K562 (cell line): ENCODE measurements at regions not wholly inside any gene's neighbourhood (a gene's known extent, or its start where the extent isn't known, plus 50 kb on each side); places are given as distances from the start of the nearest gene placed in this dataset.

ENCODE experiments used
- ATAC-seq: fragments of 200-7000 bp; cut with Tn5 transposase; 3 replicates; pipeline ENCODE4 v1.9.1; 2020; ENCODE audit warnings: moderate library complexity
- BruUV-seq: library from RNA; stranded (reverse); fragments of 400-500 nt; replicated peaks from 2 replicates; lab custom pipeline; 2021; lab: Mats Ljungman, UMichigan
- CTCF ChIA-PET: fragments of 300-600 bp; formaldehyde crosslinking; extraction: SDS; loops from one replicate; lab custom pipeline; 2021; ENCODE audit warnings: low intra/inter-chr PET ratio; lab: Yijun Ruan, JAX
- POLR2A ChIA-PET: fragments of 300-600, 350-650 bp; sonication (Branson Sonifier 250); formaldehyde crosslinking; extraction: SDS; loops from one replicate; lab custom pipeline; 2021; ENCODE audit warnings: antibody characterized with exemption, inconsistent platforms; lab: Yijun Ruan, JAX
- DNase-seq, 4 experiments: peaks; one replicate each; pipeline versions ENCODE4 v3.0.0 to v3.0.0-alpha.2; 2011 to 2018; ENCODE audit warnings: low spot score in 3 of 4, mixed read lengths in 3 of 4; ENCODE audit errors: extremely low read depth in 1 of 4
- FAIRE-seq: peaks from 2 replicates; lab custom pipeline; 2011; peaks lifted over from hg19 to GRCh38; lab: Jason Lieb, UNC
- H2AFZ ChIP-seq: 2 replicates; pipeline ENCODE4 v1.6.0; 2011; ENCODE audit warnings: low read depth, low read length, control low read depth, inconsistent platforms
- H3K27ac ChIP-seq: fragments of 200-600 bp; 3 replicates; pipeline ENCODE4 v1.8.0; 2011; ENCODE audit warnings: low read depth, mild to moderate bottlenecking, control low read depth, inconsistent platforms, low read length, moderate library complexity, mixed read lengths; ENCODE audit errors: extremely low read depth
- H3K27me3 ChIP-seq, 2 experiments: fragments of 300-600 bp in 1 of 2; 2 replicates in 1 of 2; 3 replicates in 1 of 2; pipeline versions ENCODE4 v1.6.0 to v1.8.0; 2011; ENCODE audit warnings: inconsistent platforms in 2 of 2, low read length in 2 of 2, mild to moderate bottlenecking in 1 of 2, mixed read lengths in 1 of 2, moderate library complexity in 1 of 2; ENCODE audit not compliant: control insufficient read depth in 2 of 2, insufficient read depth in 2 of 2
- H3K36me3 ChIP-seq: fragments of 300-600 bp; 3 replicates; pipeline ENCODE4 v1.8.0; 2011; ENCODE audit warnings: mild to moderate bottlenecking, low read length, inconsistent platforms; ENCODE audit not compliant: control insufficient read depth, insufficient read depth
- H3K4me1 ChIP-seq, 2 experiments: fragments of 200-600 bp in 1 of 2; replicated peaks in 1 of 2; 2 replicates in 1 of 2; 3 replicates in 1 of 2; pipeline versions ENCODE4 v1.5.1 to v1.8.0; 2011; ENCODE audit warnings: inconsistent platforms in 2 of 2, low read length in 2 of 2, mild to moderate bottlenecking in 1 of 2, mixed read lengths in 1 of 2, moderate library complexity in 1 of 2; ENCODE audit not compliant: control insufficient read depth in 2 of 2, insufficient read depth in 2 of 2
- H3K4me2 ChIP-seq: 2 replicates; pipeline ENCODE4 v1.6.1; 2011; ENCODE audit warnings: low read length, control low read depth, inconsistent platforms, mixed read lengths; ENCODE audit not compliant: insufficient read depth
- H3K4me3 ChIP-seq: fragments of 200-600 bp; sonication (generic), shearing (Covaris generic); 2 replicates; pipeline ENCODE4 v1.5.1; 2016; ENCODE audit warnings: control low read depth, inconsistent platforms
- H3K79me2 ChIP-seq: fragments of 200-600 bp; 3 replicates; pipeline ENCODE4 v1.8.0; 2011; ENCODE audit warnings: low read length, inconsistent platforms; ENCODE audit not compliant: control insufficient read depth, insufficient read depth
- H3K9ac ChIP-seq, 2 experiments: 2 replicates each; pipeline versions ENCODE4 v1.6.0 to v1.6.1; 2011; ENCODE audit warnings: low read depth in 2 of 2, low read length in 2 of 2, control low read depth in 1 of 2, inconsistent platforms in 1 of 2, mild to moderate bottlenecking in 1 of 2, mixed read lengths in 1 of 2; ENCODE audit not compliant: insufficient read depth in 1 of 2
- H3K9me1 ChIP-seq: one replicate; pipeline ENCODE4 v1.6.0; 2011; ENCODE audit warnings: inconsistent platforms, mild to moderate bottlenecking, low read length, moderate library complexity; ENCODE audit not compliant: control insufficient read depth, insufficient read depth
- H3K9me3 ChIP-seq: replicated peaks from 2 replicates; pipeline ENCODE4 v1.5.1; 2011; ENCODE audit warnings: low read depth, low read length, inconsistent platforms; ENCODE audit not compliant: control insufficient read depth, insufficient read depth
- H4K20me1 ChIP-seq: replicated peaks from 2 replicates; pipeline ENCODE4 v1.6.1; 2011; ENCODE audit warnings: low read length, inconsistent platforms, mixed read lengths; ENCODE audit not compliant: control insufficient read depth, insufficient read depth
- CBX1 ChIP-seq: sonication (generic); IDR thresholded peaks from 2 replicates; pipeline ENCODE4 v1.6.1; 2016; ENCODE audit warnings: antibody characterized with exemption, low read depth, mild to moderate bottlenecking
- CREM ChIP-seq: IDR thresholded peaks from 2 replicates; pipeline ENCODE4 v1.6.1; 2014; ENCODE audit warnings: antibody characterized with exemption, low read depth
- GATAD2A ChIP-seq: fragments of 450-650 bp; IDR thresholded peaks from 2 replicates; pipeline ENCODE4 v1.6.1; 2017
- HDAC3 ChIP-seq: fragments of 450-650 bp; IDR thresholded peaks from 2 replicates; pipeline ENCODE4 v1.6.1; 2018; ENCODE audit warnings: borderline replicate concordance, mild to moderate bottlenecking, moderate library complexity; ENCODE audit not compliant: partially characterized antibody
- HDGF ChIP-seq: fragments of 450-650 bp; IDR thresholded peaks from 2 replicates; pipeline ENCODE4 v1.6.1; 2016
- LARP7 ChIP-seq: fragments of 450-650 bp; IDR thresholded peaks from 2 replicates; pipeline ENCODE4 v1.6.1; 2016
- MCM2 ChIP-seq: fragments of 450-650 bp; IDR thresholded peaks from 2 replicates; pipeline ENCODE4 v1.6.1; 2017; ENCODE audit warnings: low read depth, mild to moderate bottlenecking
- POLR3G ChIP-seq: IDR thresholded peaks from 2 replicates; pipeline ENCODE4 v1.6.1; 2011; ENCODE audit not compliant: insufficient read length, insufficient replicate concordance; ENCODE audit errors: extremely low read depth
- PPARD ChIP-seq: fragments of 250-450 bp; sonication (Bioruptor Pico); IDR thresholded peaks from 2 replicates; pipeline ENCODE4 v1.8.0; 2022; ENCODE audit warnings: inconsistent platforms, mild to moderate bottlenecking, moderate library complexity
- RB1 ChIP-seq: fragments of 450-650 bp; IDR thresholded peaks from 2 replicates; pipeline ENCODE4 v1.6.1; 2017; ENCODE audit warnings: low read depth, mild to moderate bottlenecking
- SMARCA4 ChIP-seq: fragments of 450-650 bp; IDR thresholded peaks from 2 replicates; pipeline ENCODE4 v1.6.1; 2016
- SOX6 ChIP-seq: fragments of 450-650 bp; IDR thresholded peaks from 2 replicates; pipeline ENCODE4 v1.6.1; 2014; ENCODE audit warnings: mild to moderate bottlenecking
- SP2 ChIP-seq: IDR thresholded peaks from 2 replicates; pipeline ENCODE4 v1.6.1; 2011; ENCODE audit warnings: mild to moderate bottlenecking, low read depth, low read length, moderate library complexity; ENCODE audit not compliant: poor library complexity, severe bottlenecking; ENCODE audit errors: extremely low read depth
- SRSF1 ChIP-seq: fragments of 200-400 bp; formaldehyde crosslinking; IDR thresholded peaks from 2 replicates; pipeline ENCODE4 v1.6.1; 2017; ENCODE audit warnings: mild to moderate bottlenecking, low read depth, low read length, moderate library complexity
- THRAP3 ChIP-seq: fragments of 450-650 bp; IDR thresholded peaks from 2 replicates; pipeline ENCODE4 v1.6.1; 2016; ENCODE audit warnings: mild to moderate bottlenecking, inconsistent platforms, borderline replicate concordance
- U2AF1 ChIP-seq: fragments of 200-400 bp; formaldehyde crosslinking; optimal IDR thresholded peaks from 2 replicates; pipeline ENCODE3; 2017; ENCODE audit warnings: mild to moderate bottlenecking, low read depth, low read length, moderate library complexity
- ZNF764 ChIP-seq: fragments of 250-450 bp; sonication (Bioruptor Pico); IDR thresholded peaks from 2 replicates; pipeline ENCODE4 v1.4.0; 2020; ENCODE audit warnings: low read depth, mild to moderate bottlenecking, moderate library complexity
- WGBS: fragments of 100-300 bp; shearing (Covaris generic); methylation state at CpG from one replicate; pipeline ENCODE4 v1.1.6; 2016; ENCODE audit warnings: low coverage, mixed read lengths; ENCODE audit not compliant: insufficient coverage; ENCODE audit errors: missing lambda C conversion rate; 5-methylcytosine and 5-hydroxymethylcytosine counted together
- in situ Hi-C: fragments of 300-500 bp; cut with MboI; formaldehyde crosslinking; loops from 4 replicates; pipeline ENCODE4 v1.15.0; 2018; ENCODE audit warnings: inconsistent platforms, mixed read lengths
- intact Hi-C: fragments of 100-400 bp; cut with micrococcal nuclease; formaldehyde crosslinking; loops from 2 replicates; pipeline ENCODE4 v1.14.2; 2022
- TF ChIP-seq, protein P1 (sequence below): sonication (generic); formaldehyde crosslinking; IDR thresholded peaks from 2 replicates; pipeline ENCODE4 v1.8.1; 2023; ENCODE audit warnings: mild to moderate bottlenecking, missing genetic modification reagents
- TF ChIP-seq, protein P2 (sequence below): fragments of 450-650 bp; conservative IDR thresholded peaks from 2 replicates; pipeline ENCODE4 v1.6.1; 2016; ENCODE audit warnings: missing genetic modification characterization, low read depth, mild to moderate bottlenecking, missing compliant biosample characterization, moderate library complexity
- TF ChIP-seq, protein P3 (sequence below): fragments of 200-800 bp; sonication (Bioruptor generic); IDR thresholded peaks from 2 replicates; pipeline ENCODE4 v1.6.1; 2017; ENCODE audit warnings: missing genetic modification characterization, missing compliant biosample characterization

DNA sequence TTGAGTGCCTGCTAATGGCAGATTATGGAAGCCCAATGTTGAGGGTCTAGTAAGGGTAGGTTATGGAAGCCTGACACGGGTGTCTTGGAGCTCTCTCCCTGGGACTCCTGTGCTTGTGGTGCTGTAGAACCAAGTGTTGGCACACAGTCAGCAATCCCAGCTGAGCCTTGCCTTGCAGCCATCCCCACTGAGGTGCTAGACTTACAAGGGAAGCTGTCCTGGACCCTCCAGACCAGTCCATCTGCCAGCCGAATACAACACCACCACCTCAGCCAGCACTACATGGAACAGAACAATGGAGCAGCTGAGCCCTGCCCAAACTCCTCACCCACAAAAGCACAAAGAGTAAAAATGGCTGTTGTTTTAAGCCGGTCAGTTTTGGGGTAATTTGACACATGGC, 90.5 kb upstream of the DNAH5 start:
- Histone ChIP-seq H3K27ac (no peak overlapping the region), H3K27me3 (peaks cover 0 to 3% of the 10 kb centered on the region in 2 experiments; a peak in 2 of 5 replicates), H3K4me3 (no peak overlapping the region), H3K4me2 (no peak overlapping the region), H3K4me1 (no peaks in the 10 kb centered on the region; a peak in 1 of 5 replicates), H3K9ac (no peak overlapping the region), H3K36me3 (no peaks in the 10 kb centered on the region), H3K79me2 (no peaks in the 10 kb centered on the region), H2AFZ (no peak overlapping the region), H3K9me3 (no peaks in the 10 kb centered on the region), H3K9me1 (no peaks in the 10 kb centered on the region), H4K20me1 (no peaks in the 10 kb centered on the region)
- BruUV-seq, result no TSS peak
- 6% methylated on average over 3 of the region's 3 CpGs for WGBS
- in situ Hi-C loops, result no loop called here
- CTCF ChIA-PET, result no interaction called here
- ATAC-seq (no peak), FAIRE-seq (no peak), DNase-seq (no peak)
- intact Hi-C loops, result no loop called here
- POLR2A ChIA-PET, result no interaction called here
- TF ChIP-seq SP2 (no peak), PPARD (CRISPR knock-in tag) (no peak), MCM2 (no peak), SMARCA4 (no peak), POLR3G (no peak), LARP7 (no peak), RB1 (no peak), ZNF764 (CRISPR knock-in tag) (no peak), CREM (no peak), HDAC3 (no peak), GATAD2A (no peak), THRAP3 (no peak), SRSF1 (no peak), U2AF1 (no peak), CBX1 (no peak), SOX6 (no peak), HDGF (no peak)
- TF ChIP-seq, protein P1, sequence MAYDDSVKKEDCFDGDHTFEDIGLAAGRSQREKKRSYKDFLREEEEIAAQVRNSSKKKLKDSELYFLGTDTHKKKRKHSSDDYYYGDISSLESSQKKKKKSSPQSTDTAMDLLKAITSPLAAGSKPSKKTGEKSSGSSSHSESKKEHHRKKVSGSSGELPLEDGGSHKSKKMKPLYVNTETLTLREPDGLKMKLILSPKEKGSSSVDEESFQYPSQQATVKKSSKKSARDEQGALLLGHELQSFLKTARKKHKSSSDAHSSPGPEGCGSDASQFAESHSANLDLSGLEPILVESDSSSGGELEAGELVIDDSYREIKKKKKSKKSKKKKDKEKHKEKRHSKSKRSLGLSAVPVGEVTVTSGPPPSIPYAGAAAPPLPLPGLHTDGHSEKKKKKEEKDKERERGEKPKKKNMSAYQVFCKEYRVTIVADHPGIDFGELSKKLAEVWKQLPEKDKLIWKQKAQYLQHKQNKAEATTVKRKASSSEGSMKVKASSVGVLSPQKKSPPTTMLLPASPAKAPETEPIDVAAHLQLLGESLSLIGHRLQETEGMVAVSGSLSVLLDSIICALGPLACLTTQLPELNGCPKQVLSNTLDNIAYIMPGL (CRISPR knock-in tag), result no peak
- TF ChIP-seq, protein P2, sequence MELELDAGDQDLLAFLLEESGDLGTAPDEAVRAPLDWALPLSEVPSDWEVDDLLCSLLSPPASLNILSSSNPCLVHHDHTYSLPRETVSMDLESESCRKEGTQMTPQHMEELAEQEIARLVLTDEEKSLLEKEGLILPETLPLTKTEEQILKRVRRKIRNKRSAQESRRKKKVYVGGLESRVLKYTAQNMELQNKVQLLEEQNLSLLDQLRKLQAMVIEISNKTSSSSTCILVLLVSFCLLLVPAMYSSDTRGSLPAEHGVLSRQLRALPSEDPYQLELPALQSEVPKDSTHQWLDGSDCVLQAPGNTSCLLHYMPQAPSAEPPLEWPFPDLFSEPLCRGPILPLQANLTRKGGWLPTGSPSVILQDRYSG (tag), result no peak
- TF ChIP-seq, protein P3, sequence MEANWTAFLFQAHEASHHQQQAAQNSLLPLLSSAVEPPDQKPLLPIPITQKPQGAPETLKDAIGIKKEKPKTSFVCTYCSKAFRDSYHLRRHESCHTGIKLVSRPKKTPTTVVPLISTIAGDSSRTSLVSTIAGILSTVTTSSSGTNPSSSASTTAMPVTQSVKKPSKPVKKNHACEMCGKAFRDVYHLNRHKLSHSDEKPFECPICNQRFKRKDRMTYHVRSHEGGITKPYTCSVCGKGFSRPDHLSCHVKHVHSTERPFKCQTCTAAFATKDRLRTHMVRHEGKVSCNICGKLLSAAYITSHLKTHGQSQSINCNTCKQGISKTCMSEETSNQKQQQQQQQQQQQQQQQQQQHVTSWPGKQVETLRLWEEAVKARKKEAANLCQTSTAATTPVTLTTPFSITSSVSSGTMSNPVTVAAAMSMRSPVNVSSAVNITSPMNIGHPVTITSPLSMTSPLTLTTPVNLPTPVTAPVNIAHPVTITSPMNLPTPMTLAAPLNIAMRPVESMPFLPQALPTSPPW (CRISPR knock-in tag), result no peak
